C1 segment of cervical spinal cord (tissue), 14 donors: ENCODE measurements at regions not wholly inside any gene's neighbourhood (a gene's known extent, or its start where the extent isn't known, plus 50 kb on each side); places are given as distances from the start of the nearest gene placed in this dataset.
"Not testable (repeated sequence)": the region's sequence is repeated elsewhere in the genome, so short reads cannot be mapped to it uniquely, and the experiment has no call there.

Experiments
- DNase-seq, 14 donors: peaks; one replicate each; lab custom pipeline; 2025; lab: John Stamatoyannopoulos, UW

DNA sequence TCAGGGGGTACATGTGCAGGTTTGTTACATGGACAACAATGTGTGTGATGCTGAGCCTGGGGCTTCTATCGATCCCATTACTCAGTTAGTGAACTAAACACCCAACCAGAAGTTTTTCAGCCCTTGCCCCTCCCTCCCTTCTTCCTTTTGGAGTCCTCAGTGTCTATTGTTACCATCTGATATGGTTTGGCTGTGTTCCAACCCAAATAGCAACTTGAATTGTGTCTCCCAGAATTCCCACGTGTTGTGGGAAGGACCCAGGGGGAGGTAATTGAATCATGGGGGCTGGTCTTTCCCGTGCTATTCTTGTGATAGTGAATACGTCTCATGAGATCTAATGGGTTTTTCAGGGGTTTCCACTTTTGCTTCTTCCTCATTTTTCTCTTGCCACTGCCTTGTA, 186.3 kb downstream of the AEBP2 start:
- not testable (repeated sequence) for DNase-seq

DNA sequence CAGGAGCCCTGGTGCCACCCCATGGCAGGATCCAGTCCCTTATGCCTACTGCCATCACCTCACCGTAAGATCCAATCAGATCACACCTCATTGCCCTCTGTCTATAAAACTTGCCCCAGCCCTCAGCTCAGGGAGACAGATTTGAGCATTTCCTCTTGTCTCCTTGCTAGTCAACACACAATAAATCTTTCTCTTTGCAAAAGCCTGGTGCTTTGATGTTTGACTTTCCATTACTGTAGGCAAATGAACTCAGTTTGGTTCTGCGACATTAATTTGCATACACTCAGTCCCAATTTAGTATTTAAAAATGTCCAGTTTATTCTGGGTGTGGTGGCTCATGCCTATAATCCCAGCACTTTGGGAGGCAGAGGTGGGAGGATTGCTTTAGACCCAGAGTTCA, 188.4 kb downstream of the AEBP2 start:
- no peak for DNase-seq

DNA sequence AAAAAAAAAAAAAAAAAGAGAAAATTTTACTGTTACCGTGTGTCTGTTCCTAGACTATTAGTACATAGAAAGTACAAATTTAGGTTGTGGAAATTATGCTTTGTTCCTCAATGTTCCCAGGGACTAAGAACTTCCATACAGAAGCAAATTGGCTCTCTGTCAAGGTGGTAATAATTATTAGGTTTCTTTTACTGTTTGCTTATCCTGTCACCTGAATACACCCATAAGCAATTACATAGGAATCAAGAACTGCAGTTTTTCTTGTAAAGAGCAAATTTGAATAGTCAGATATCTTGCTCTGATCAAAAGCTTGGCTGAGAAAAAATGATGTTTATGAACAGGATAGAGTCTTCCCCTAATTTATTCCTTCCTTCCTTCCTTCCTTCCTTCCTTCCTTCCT, 191.2 kb downstream of the AEBP2 start:
- no peak for DNase-seq

DNA sequence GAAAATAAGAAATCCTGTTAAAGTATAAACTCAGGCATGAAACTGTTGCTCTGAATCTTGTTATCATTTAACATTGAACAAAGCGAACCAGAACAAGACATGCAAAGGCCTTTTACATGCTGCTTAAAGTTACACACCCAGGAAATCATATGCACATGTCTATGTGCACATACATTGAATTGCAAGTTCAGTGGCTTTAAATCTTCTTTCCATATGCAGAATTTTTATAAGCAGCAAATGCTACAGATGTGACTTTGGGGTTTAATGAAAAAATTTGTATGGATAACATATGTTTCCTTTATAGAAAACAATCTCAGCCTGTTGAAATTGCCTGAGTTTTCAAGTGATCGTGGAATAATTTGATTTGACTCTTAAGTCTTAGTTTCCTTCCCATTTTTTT, 193.9 kb downstream of the AEBP2 start:
- DNase-seq: no peak

DNA sequence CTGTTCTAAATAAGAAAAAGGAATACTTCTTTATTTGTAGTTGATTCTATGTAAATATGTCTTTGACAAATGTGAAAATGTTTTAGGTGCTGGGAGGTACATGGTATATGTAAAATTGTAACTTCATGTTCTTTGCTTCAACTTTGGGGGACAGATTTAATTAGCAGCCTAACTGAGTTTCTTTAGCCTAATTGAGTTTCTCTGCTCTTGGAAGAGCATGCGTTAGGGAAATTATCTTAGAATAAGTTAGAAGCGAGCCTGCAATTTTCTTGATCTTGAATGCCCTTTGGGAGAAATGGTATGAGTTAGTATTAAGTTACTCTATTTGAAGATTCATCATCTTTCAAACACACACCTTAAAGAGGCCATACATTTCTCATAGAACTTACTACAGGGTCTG, 194.3 kb downstream of the AEBP2 start:
- no peak for DNase-seq

DNA sequence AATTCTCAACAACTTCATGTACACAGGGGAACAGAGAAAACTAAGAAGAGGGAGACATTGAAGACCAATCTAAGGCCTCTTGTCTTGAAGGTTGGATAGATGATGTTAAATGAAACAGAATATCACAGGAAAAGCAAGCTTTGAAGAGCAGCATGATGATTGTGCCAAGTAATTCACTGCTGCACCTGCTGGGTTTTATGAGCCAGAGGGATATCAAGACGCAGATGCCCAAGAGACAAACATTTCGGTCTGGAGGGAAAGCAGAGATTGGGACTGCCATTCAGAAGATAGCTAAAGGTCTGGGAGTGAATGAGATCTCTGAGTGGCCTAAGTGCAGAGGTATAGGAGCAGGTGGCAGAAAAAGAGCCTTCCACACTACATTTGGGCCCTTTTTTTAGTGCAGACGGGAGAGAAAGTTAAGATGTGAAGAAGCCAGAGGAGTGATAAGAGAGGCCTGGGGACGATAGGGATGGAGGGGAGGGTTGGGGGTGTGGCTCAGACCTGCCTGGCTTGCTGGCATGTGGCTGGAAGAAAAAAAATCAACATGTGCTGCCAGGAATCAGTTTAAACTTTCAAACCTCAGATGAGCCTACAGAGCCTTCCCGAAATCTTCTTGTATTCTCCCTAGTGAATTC, 200.6 kb downstream of the AEBP2 start:
- DNase-seq: peak in 1 of 14 donors; percentile 4

DNA sequence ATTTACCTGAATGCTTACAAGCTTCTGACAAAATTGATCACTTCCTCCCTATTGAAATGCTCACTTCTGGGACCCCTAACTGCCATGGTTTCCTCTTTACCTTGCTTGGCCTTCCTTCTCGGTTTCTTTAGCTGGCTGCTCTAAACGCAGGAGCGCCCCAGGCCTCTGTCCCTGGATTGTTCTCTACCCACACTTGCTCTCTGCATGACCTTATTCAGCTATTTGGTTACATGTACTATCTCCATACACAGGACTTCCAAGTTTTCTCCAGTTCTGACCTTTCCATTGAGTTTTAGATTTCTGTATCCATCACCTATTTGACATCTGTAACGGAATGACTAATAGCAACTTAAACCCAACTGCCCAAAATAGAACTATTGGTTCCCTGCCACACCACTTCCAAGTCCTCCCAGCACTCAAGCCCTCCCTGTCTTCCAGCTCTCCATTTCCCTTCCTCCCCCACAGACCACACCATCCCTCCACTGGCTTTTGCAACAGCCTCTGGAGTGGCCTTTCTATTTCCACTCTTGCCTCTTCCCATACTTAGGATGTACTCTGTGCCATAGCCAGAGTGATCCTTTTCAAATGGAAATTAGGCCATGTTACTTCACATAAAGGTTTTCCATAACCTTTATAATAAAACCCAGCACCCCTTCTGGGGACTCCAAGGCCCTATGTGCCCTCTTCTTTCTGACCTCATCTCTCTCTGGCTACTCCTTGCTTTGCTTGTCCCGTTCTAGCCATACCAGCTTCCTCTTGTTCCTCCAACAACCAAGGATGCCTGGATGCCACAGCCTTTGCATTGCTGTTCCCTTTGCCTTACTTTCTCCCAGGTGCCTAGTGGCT, 202.2 kb downstream of the AEBP2 start:
- no peak for DNase-seq

DNA sequence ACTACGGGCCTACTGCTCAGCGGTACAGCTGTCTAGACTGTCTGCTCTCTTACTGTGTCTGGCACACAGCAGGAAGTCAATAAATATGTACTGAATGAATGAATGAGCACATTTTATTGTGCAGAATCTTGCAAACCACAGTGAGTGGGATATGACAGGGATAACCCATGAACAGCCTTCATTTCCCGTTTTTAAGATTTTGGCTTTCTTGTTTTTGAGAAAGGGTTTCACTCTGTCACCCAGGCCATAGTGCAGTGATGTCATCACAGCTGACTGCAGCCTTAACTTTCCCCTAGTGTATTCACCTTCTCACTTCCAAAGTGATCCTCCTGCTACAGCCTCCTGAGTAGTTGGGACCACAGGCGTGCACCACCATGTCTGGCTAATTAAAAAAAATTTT, 203.1 kb downstream of the AEBP2 start:
- DNase-seq: no peak

DNA sequence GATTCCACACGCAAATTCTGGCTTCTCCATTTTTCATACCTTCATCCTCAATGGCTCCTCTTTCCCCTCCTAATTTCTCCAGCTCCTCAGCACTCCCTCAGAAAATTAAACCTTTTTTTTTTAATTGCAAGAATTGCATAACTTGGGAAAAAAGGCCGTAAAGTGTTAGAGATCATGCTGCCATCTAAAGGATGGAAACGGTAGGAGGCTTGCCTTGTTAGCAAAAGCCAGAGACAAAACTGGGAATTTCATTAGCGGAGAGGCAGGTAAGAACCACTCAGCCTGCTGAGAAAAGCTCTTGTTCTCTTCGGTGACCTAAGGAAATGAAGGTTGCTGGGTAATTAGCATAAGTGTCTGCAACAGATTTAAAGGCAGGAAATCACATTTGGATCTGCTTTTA, 204.3 kb downstream of the AEBP2 start:
- DNase-seq: no peak

DNA sequence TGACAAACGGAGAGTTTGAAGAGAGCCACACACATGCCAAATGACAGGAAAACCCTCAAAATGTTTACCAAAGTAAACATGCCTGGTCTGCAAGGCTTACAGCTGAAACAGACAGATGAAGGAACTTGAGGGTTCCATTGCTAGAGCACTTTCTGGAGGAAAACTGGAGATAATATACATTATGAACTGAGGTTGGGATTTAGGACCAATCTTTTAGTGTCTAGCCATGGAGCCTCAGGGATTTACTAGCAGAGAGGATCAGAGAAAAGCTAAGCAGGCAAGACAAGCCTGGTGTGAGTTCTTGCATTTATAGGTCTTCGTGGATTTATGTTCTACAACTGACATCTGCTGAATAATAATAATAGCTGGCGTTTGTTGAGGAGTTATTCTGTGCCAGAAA, 205.3 kb downstream of the AEBP2 start:
- DNase-seq: no peak

DNA sequence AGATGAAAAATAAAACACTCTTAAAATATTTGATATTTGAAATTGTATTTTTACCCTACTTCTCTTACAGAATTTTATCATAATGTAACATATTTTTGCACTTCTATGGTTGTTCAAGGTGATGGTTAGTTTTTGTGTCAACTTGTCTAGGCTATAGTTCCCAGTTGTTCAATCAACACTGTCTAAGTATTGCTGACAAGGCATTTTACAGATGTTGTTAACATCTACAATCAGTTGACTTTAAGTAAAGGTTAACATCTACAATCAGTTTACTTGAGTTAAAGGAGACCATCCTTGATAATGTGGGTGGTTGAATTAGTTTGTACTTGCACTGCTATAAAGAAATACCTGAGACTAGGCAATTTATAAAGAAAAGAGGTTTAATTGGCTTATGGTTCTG, 206.5 kb downstream of the AEBP2 start:
- DNase-seq: no peak

DNA sequence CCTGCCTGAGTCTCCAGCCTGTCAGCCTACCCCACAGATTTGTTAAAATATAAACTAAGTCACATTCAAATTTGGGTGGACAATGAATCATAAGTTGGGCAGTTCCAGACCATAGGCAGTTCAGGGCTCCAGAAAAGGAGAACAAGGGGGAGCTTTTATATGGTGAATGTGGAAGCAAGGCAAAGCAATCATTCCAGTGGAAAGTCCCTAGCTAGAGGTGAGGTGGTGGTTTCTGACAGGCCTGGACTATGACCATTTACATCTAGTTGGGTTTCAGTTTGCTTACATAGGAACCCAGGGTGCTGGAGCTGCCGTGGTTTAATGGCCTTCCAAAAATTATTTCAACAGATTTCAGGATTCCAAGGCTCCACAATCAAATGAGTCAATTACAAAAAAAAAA, 207.3 kb downstream of the AEBP2 start:
- no peak for DNase-seq

DNA sequence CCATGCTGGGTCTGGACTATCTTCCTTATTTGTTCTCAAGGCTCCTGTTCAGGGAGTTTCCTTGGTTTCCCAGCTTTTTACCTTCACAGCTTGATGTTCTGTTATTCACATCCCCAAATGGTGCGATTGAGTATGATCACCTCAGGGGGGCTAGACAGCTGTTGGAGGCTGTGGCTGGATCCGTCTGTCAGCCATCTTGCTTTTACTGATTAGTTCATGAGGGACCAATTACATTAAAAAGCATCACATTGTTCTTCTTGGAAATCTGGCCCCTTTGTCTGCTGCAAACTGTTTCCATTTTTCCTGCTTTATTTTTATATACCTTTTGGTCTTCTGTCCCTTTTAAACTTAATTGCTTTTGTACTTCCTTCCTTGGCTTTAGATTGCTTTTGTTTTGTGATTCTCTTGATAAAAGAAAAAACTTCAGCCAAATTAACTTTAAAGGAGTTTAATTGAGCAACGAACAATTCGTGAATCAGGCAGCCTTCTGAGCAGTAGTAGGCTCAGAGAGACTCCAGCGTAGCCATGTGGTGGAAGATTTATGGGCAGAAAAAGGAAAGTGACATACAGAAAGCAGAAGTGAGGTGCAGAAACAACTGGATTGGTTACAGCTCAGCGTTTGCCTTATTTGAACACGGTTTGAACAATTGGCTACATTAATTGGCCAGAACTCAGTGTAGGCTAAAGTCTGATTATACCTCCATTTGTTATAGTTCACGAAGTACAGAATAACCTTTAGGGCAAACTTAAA, 208.7 kb downstream of the AEBP2 start:
- no peak for DNase-seq

DNA sequence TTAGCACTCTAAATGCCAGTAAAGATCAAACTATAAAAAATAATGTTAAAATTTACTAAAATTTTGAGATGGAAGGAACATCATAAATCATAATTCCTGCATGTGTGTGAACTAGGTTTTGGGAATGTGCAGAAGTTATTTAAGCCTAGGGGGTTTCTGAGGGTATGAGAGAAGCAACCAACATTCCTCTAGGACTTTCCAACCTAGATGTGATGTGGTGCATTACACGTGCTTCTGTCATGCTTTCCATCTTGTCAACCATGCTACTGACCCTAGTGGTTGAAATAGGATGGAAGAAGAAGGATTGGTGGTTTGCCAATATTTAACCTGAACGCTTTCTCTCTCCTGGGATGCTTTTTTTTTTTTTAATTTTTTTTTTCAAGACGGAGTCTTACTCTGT, 209.3 kb downstream of the AEBP2 start:
- no peak for DNase-seq

DNA sequence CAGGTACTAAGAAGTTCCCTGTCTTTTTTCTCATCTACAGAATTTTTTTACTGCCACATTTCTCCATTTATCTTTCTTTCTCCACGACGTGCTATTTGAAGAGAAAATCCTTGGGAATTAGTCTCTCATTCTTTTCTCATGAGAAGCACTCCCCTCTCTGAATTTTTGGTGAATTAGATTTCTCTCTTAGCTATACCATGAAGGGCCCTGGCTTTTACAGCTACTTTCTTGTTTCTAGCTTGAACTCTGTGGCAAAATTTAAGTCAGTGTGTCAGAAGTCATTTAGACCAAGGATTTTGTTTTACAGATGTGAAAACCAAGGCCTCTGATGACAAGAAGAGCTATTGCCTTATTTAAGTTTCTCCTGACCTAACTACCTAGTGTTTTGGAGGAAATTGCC, 213.1 kb downstream of the AEBP2 start:
- DNase-seq: no peak

DNA sequence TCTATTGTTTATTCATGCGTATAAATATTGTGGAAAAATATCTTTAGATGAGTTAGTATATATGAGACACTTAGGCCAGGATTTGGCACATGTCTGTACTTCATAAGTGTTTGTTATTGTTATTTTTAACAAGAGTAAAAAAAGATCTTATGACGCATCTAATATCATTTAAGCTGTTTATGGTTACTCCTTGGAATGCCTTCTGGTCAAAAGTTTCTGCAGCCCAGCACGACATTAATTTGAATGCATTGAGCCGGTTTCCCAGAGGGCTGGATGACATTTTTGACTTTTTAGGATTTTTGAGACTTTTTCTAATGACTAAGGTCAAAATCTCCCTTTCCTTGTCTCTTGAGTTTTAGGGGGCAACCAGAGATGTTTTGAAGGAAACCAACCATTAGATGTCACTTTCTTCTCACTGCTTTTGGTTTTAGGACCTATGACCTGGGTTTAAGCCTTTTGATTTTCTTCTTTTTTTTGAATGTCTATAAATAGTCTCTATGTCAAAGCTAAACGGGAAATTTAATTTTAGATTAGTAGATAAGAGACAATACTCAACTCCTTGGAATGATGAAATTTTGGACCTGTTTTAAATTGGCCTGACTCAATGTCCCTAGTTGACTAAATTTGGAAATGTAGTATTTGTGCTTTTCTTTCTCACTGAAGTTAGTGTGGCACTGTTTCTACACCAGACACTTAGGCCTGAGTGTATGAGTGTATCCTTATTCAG, 215.5 kb downstream of the AEBP2 start:
- no peak for DNase-seq

DNA sequence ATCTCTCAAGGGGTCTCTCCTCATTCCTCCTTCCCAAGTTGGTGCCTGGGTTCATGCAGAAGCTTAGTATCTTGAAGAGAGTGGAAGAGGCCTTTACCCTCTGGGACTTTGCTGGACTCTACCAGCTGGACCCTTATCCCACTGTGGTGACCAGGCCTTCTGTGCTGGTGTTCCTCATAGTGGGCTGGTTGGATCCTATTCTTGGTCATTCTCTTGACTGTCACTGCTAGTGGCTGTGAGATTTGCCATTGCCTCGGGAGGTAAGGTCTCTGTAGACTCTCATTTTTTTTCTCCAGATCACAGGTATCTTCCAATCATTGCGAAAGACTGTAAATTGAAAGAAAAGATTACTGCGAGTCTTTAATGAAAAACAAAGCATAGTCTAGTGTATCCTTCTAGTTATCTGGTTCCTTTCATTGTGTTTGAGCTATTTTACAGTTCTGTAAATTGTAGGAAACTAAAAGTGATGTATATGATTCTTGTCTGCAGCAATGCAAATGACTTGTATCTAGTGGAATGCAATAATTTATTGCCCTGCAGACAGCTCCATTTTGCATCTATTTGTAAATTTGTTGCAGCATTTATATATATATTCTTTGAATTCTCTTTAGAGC, 217.9 kb downstream of the AEBP2 start:
- no peak for DNase-seq

DNA sequence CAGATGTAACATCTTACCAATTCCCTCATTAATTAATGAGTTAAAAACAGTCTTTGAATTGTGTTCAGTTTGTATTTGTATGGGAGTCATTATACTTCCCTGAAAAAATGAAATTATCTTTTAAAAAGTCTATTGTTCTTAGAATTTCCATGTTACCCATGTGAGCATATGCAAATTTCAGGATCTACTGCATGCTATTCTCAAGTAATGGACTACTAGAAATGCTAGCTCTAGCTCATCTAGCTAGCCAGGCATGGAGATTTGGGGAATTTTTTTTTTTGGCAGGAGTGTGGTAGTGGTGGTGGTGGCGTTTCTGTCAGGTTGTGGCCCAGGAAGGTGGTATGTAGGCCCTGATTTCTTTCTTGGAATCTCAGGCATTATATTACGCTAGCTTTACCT, 218.4 kb downstream of the AEBP2 start:
- no peak for DNase-seq

DNA sequence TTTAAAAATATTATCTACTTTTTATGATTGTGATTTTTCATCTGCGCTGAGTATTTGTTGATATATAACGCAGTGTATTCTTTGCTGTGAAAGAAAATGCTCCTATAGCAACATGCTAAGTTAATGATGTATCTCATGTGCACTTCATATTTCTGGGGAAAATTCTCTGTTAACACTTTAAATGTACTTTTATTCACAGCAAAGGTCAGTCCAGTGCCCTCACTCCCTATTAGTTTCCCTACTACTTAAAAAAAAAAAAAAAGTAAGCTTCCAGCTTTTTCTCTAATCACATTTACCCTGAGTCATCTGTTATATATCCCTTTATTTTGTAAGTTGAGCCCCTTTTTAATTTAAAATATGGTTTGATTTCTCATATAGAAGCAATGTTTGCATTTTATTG, 219.8 kb downstream of the AEBP2 start:
- DNase-seq: no peak

DNA sequence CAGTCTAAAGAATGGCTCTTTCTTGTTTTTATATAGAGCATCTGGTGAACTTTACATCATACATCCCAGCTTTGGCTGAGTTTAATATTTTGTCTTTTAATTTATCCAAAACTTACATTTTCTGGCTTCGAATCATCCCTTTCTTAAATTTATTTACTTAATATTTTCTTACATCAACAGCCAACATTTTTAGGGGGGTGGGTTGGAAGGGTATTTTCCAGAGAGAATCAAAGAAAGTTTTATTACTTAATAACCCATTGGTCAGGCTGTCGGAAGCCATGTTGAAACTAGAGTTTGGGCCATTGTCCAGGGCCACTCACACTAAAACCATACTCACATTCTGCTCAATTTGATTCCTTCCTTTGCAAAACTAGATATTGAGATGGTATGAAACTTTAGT, 220.2 kb downstream of the AEBP2 start:
- DNase-seq: no peak

DNA sequence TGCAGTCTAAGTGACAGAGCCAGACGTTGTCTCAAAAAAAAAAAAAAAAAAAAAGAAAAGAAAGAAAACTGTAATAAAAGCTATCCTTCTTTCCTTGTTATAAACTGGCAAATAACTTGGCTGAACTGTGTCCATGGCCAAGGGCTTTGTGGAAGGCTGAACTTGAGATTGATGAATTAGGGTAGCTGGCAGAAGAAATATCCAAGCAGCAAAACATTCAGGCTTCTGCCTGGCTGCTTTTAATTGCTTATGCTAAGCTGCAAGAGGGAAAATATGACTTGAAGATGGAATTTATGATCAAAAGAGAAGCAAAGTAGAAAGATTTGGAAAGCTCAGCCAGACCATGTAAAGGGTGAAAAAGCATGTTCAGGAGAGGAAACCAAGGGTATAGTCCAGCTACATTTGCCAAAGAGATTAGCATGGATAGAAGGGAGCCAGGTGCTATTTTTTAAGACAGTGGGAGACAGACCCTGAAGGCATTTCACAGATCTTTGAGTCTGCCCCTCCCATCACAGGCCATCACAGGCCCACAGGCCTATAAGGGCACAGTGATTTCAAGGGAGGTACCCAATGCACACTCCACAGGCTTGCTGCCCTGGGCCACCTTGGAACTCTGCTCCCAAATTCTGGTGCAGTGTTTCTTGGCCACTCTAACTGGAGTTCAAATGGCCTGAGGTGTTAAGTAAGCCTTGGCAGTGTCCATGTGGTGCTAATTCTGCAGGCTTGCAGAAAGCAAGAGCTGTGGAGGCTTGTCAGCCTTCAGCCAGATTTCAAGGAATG, 226.0 kb downstream of the AEBP2 start:
- DNase-seq: peak in 3 of 14 donors; percentile 8 to 26 (median 25)
